ENCODE measurements at regions not wholly inside any gene's neighbourhood (a gene's known extent, or its start where the extent isn't known, plus 50 kb on each side); places are given as distances from the start of the nearest gene placed in this dataset.

- Histone ChIP-seq H3K79me1 (ENCODE audit: low read depth, low read length) (no peaks in the 10 kb centered on the region), H3K9me3 (ENCODE audit: insufficient read depth in 2 of 2, low read depth in 1 of 2, low read length in 1 of 2) (no peaks in the 10 kb centered on the region), H3K56ac (replicated peaks; ENCODE audit: insufficient read length, low read depth, low read length) (no peak overlapping the region), H2BK15ac (ENCODE audit: low read length) (no peak overlapping the region), H3K14ac (ENCODE audit: insufficient read length) (no peak overlapping the region), H2AFZ (ENCODE audit: low read length) (no peak overlapping the region), H3K23ac (ENCODE audit: insufficient read length) (no peak overlapping the region), H3K23me2 (ENCODE audit: low read depth, low read length) (no peaks in the 10 kb centered on the region), H4K8ac (ENCODE audit: extremely low read depth, insufficient read depth, low read length) (no peak overlapping the region), H2BK12ac (ENCODE audit: low read depth, low read length) (no peak overlapping the region), H3K27me3 (replicated peaks in 1 of 4; ENCODE audit: control insufficient read depth in 3 of 4, extremely low read depth in 1 of 4, insufficient read depth in 3 of 4, low read length in 3 of 4) (no peaks in the 10 kb centered on the region), H3K4me2 (ENCODE audit: insufficient read depth in 1 of 2, low read depth in 2 of 2, low read length in 2 of 2) (no peak overlapping the region), H3K18ac (ENCODE audit: extremely low read depth, low read length) (no peak overlapping the region), H3K27ac (ENCODE audit: low read depth, low read length) (no peak overlapping the region), H3K4me1 (replicated peaks in 1 of 4; ENCODE audit: control insufficient read depth in 3 of 4, insufficient read depth in 4 of 4, low read length in 3 of 4) (no peaks in the 10 kb centered on the region), H3K36me3 (ENCODE audit: control insufficient read depth in 2 of 4, insufficient read depth in 4 of 4, low read length in 3 of 4) (no peaks in the 10 kb centered on the region), H4K5ac (ENCODE audit: insufficient read length, low read depth, low read length) (no peak overlapping the region), H2BK120ac (replicated peaks; ENCODE audit: low read depth, low read length) (no peak overlapping the region), H4K91ac (replicated peaks; ENCODE audit: insufficient read length, low read length) (no peak overlapping the region), H2BK20ac (ENCODE audit: low read length) (no peak overlapping the region), H3K9ac (replicated peaks in 1 of 4; ENCODE audit: extremely low read depth in 1 of 4, low read depth in 3 of 4, low read length in 3 of 4) (no peak overlapping the region), H4K20me1 (replicated peaks in 1 of 2; ENCODE audit: control insufficient read depth in 1 of 2, insufficient read depth in 2 of 2, low read length in 2 of 2) (no peaks in the 10 kb centered on the region), H2AK5ac (ENCODE audit: low read depth, low read length) (no peak overlapping the region), H2BK5ac (ENCODE audit: low read depth, low read length) (no peak overlapping the region), H3K79me2 (ENCODE audit: control insufficient read depth in 1 of 2, insufficient read depth in 2 of 2, low read length in 2 of 2) (no peaks in the 10 kb centered on the region), H3K4ac (replicated peaks; ENCODE audit: insufficient read length, low read depth, low read length) (no peak overlapping the region), H3K4me3 (ENCODE audit: extremely low read depth in 1 of 4, insufficient read depth in 2 of 4, low read depth in 3 of 4, low read length in 4 of 4) (no peak overlapping the region)
- 92% methylated on average over 2 of the region's 2 CpGs; no CpG with 5 or more reads in 1 of the 2 experiments for WGBS, 2 experiments (ENCODE audit: extremely low coverage in 1 of 2, insufficient coverage in 1 of 2, insufficient read length in 1 of 2, insufficient replicate concordance in 2 of 2, low coverage in 1 of 2, low lambda C conversion rate in 2 of 2, missing lambda C conversion rate in 1 of 2)
- POLR2A ChIA-PET (ENCODE audit: partially characterized antibody) = interaction anchor here (0.7 kb wide), 1 partner anchor 9 kb away, joined by 3 read pairs; no protein-coding TSS in a partner anchor
- CTCF ChIA-PET (ENCODE audit: partially characterized antibody) = no interaction called here
- DNase-seq (ENCODE audit: low read depth in 1 of 2, low spot score in 2 of 2) = no peak
- TF ChIP-seq CEBPB (IDR thresholded peaks at IDR 0.05; ENCODE audit: low read depth, low read length) = no peak
- no peak for TF ChIP-seq SP1 (IDR thresholded peaks at IDR 0.05; ENCODE audit: low read depth, low read length)
- TF ChIP-seq HDAC2 (IDR thresholded peaks at IDR 0.05; ENCODE audit: borderline replicate concordance in 1 of 2, low read depth in 2 of 2, low read length in 2 of 2) = no peak
- no peak for FAIRE-seq
Measured at GRCh38 chr2:155997538-155997937, 335.0 kb downstream of the NR4A2 start.

Data from H1 (cell line).